ENCODE measurements at regions not wholly inside any gene's neighbourhood (a gene's known extent, or its start where the extent isn't known, plus 50 kb on each side); places are given as distances from the start of the nearest gene placed in this dataset.

DNA sequence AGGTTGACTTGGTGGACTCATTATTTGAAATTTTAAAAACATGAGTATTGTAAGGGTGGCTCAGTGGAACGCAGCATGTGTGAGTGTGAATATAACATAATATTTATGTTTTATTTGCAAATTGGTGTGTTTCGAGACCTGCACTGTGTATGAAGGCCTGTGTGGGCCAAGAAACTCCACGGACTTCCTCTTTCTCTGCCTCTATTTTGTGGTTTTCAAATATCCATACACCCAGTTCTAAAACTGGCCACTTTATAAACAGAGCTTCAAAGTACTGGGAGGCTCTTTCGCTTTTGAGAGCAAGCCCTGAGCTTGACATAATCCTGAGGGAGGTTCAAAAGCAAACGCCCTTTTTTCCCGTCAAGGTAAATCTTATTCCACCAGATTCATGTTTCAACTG is 187.7 kb downstream of the GPAT3 start:
- TF ChIP-seq, protein P1, sequence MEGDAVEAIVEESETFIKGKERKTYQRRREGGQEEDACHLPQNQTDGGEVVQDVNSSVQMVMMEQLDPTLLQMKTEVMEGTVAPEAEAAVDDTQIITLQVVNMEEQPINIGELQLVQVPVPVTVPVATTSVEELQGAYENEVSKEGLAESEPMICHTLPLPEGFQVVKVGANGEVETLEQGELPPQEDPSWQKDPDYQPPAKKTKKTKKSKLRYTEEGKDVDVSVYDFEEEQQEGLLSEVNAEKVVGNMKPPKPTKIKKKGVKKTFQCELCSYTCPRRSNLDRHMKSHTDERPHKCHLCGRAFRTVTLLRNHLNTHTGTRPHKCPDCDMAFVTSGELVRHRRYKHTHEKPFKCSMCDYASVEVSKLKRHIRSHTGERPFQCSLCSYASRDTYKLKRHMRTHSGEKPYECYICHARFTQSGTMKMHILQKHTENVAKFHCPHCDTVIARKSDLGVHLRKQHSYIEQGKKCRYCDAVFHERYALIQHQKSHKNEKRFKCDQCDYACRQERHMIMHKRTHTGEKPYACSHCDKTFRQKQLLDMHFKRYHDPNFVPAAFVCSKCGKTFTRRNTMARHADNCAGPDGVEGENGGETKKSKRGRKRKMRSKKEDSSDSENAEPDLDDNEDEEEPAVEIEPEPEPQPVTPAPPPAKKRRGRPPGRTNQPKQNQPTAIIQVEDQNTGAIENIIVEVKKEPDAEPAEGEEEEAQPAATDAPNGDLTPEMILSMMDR (IDR thresholded peaks at IDR 0.05): no peak
- no peak for TF ChIP-seq POLR2A (IDR thresholded peaks at IDR 0.05)
- Histone ChIP-seq H3K36me3 (ENCODE audit: low read depth, missing control alignments) (no peaks in the 10 kb centered on the region), H3K27ac (no peak overlapping the region), H3K27me3 (no peaks in the 10 kb centered on the region), H3K9me3 (no peaks in the 10 kb centered on the region), H3K4me3 (no peak overlapping the region), H3K4me1 (no peaks in the 10 kb centered on the region)
- no peak for DNase-seq
- 57 to 71% methylated on average over 6 of the region's 6 CpGs for WGBS, 2 donors
- intact Hi-C loops (cut with DNase I; ENCODE audit: low total_unique reads): no loop called here

DNA sequence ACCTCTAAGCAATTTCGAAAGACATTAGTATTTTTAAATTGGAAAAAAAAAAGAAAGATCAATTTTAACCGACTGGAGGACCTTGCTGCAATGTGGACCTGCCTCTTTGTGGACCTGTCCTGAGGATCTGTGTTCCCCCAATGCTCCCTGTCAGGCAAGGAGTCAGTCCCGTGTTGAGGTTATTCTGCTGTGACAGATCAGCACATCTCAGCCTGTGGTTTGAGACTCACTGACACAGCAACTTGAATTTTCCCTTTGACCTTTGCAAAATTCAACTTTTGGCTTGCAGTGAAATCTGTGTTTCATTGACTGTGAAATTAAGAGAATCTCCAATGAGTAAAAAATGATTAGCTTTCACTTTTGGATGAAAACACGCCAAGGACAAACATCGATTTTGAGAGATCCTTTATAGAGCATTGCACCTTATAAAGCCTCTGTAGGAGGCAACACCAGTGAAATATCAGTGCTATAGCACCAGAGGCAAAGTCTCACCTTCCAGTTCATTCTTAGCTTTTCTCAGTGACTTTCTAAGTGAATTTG is 186.9 kb downstream of the GPAT3 start:
- WGBS, 2 donors: 81 to 89% methylated on average over 5 of the region's 5 CpGs
- no peak overlapping the region for H3K27ac ChIP-seq
- no peak for DNase-seq
- H3K36me3 ChIP-seq (ENCODE audit: low read depth, missing control alignments): no peaks in the 10 kb centered on the region
- no peaks in the 10 kb centered on the region for H3K27me3 ChIP-seq
- H3K4me1 ChIP-seq: no peaks in the 10 kb centered on the region
- H3K9me3 ChIP-seq: no peaks in the 10 kb centered on the region
- H3K4me3 ChIP-seq: no peak overlapping the region
- intact Hi-C loops (cut with DNase I; ENCODE audit: low total_unique reads): no loop called here
- TF ChIP-seq, protein P1 (IDR thresholded peaks at IDR 0.05): no peak
- TF ChIP-seq POLR2A (IDR thresholded peaks at IDR 0.05): no peak

DNA sequence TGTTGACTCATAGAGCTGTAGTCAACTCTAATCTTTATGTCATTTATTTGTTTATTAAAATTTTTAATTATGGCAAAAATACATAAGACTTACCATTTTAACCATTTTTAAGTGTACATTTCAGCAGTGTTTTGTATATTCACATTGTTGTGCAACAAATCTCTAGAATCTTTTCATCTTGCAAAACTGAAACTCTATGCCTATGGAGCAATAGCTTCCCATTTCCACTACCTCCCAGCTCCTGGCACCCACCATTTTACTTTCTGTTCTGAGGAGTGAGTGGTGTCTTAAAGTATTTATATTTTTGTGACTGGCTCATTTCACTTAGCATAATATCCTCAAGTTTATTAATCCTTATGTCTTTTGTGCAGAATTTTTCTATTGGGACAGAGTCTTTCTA is 181.0 kb downstream of the GPAT3 start:
- intact Hi-C loops (cut with DNase I; ENCODE audit: low total_unique reads): no loop called here
- Histone ChIP-seq H3K27me3 (no peaks in the 10 kb centered on the region), H3K4me1 (no peaks in the 10 kb centered on the region), H3K36me3 (ENCODE audit: low read depth, missing control alignments) (no peaks in the 10 kb centered on the region), H3K4me3 (no peak overlapping the region), H3K9me3 (no peaks in the 10 kb centered on the region), H3K27ac (no peak overlapping the region)
- TF ChIP-seq, protein P1 (IDR thresholded peaks at IDR 0.05): no peak
- TF ChIP-seq POLR2A (IDR thresholded peaks at IDR 0.05): no peak
- DNase-seq: no peak

DNA sequence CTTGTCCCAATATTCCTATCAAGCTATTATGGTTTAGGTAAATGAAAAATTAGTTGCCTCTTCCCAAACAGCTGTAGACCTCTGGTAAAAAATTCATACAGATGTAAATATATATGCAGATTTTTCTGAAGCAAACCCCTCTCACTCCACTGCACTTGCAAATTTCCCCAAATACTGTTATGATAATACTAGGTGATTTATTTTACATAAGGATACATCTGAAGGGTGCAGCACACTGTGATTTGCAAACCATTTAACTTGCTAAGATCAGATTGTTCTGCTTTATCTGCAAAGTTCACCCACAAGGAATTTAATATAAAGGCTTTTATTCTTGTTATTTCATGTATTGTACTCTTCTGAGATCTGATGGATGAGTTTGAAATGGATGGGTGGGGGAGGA is 177.0 kb downstream of the GPAT3 start:
- no peak for TF ChIP-seq POLR2A (IDR thresholded peaks at IDR 0.05)
- TF ChIP-seq, protein P1 (IDR thresholded peaks at IDR 0.05): no peak
- intact Hi-C loops (cut with DNase I; ENCODE audit: low total_unique reads): no loop called here
- Histone ChIP-seq H3K27me3 (no peaks in the 10 kb centered on the region), H3K36me3 (ENCODE audit: low read depth, missing control alignments) (no peaks in the 10 kb centered on the region), H3K27ac (no peak overlapping the region), H3K9me3 (no peaks in the 10 kb centered on the region), H3K4me3 (no peak overlapping the region), H3K4me1 (no peaks in the 10 kb centered on the region)
- no peak for DNase-seq

DNA sequence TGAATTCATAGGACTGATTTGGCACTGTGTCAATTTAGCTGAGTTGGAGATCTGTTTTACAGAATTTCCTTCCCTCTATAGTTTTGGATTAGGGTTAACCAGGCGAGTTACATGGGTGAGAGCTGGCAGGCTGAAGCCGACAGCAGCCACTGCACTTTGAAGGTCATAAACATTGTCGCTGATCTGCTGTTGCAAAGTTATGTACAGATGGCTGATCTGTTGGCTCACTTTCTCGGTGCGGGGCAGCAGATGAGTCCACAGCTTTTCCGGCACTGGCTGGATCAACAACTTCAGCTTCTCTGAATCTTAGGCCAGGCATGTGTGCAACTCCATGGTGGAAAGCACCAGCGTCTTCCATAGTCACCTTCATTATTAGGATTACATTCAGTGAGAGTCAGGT is 173.7 kb downstream of the GPAT3 start:
- WGBS, 2 donors: 60 to 74% methylated on average over 7 of the region's 7 CpGs
- Histone ChIP-seq H3K4me3 (no peak overlapping the region), H3K36me3 (ENCODE audit: low read depth, missing control alignments) (no peaks in the 10 kb centered on the region), H3K9me3 (no peaks in the 10 kb centered on the region), H3K4me1 (no peaks in the 10 kb centered on the region), H3K27me3 (no peaks in the 10 kb centered on the region), H3K27ac (no peak overlapping the region)
- intact Hi-C loops (cut with DNase I; ENCODE audit: low total_unique reads): no loop called here
- TF ChIP-seq, protein P1 (IDR thresholded peaks at IDR 0.05): no peak
- no peak for TF ChIP-seq POLR2A (IDR thresholded peaks at IDR 0.05)
- DNase-seq: no peak

All from testis (tissue), 2 donors.